ENCODE measurements at regions not wholly inside any gene's neighbourhood (a gene's known extent, or its start where the extent isn't known, plus 50 kb on each side); places are given as distances from the start of the nearest gene placed in this dataset.

GRCh38 chr16:11423315-11424117 lies 78.3 kb downstream of the RMI2 start:
- no peak for DNase-seq
- H3K4me1 Mint-ChIP-seq, result no peaks in the 10 kb centered on the region
- H3K36me3 Mint-ChIP-seq, result peaks cover 0 to 4% (median 3%) of the 10 kb centered on the region in 3 donors
- no peak overlapping the region for H3K4me3 Mint-ChIP-seq
- H3K9me3 Mint-ChIP-seq, result no peaks in the 10 kb centered on the region
- no peak overlapping the region for H3K27ac Mint-ChIP-seq
- H3K27me3 Mint-ChIP-seq (ENCODE audit: low read depth in 3 of 3), result peaks cover 0 to 4% (median 1%) of the 10 kb centered on the region in 3 donors

- peaks cover 0 to 5% (median 3%) of the 10 kb centered on the region in 3 donors for H3K36me3 Mint-ChIP-seq
- no peaks in the 10 kb centered on the region for H3K9me3 Mint-ChIP-seq
- no peak overlapping the region for H3K4me3 Mint-ChIP-seq
- H3K27ac Mint-ChIP-seq, result no peak overlapping the region
- H3K27me3 Mint-ChIP-seq (ENCODE audit: low read depth in 3 of 3), result peaks cover 0 to 4% (median 1%) of the 10 kb centered on the region in 3 donors
- no peak for DNase-seq
- H3K4me1 Mint-ChIP-seq, result no peaks in the 10 kb centered on the region
These were observed 78.8 kb downstream of the RMI2 start for GRCh38 chr16:11424118-11424460.

GRCh38 chr16:11425140-11425539 lies 79.9 kb downstream of the RMI2 start:
- Mint-ChIP-seq H3K9me3 (no peaks in the 10 kb centered on the region), H3K4me3 (no peak overlapping the region), H3K36me3 (peaks cover 0 to 8% (median 7%) of the 10 kb centered on the region in 3 donors), H3K4me1 (no peaks in the 10 kb centered on the region), H3K27me3 (ENCODE audit: low read depth in 3 of 3) (peaks cover 0 to 2% (median 1%) of the 10 kb centered on the region in 3 donors), H3K27ac (no peak overlapping the region)
- no peak for DNase-seq

- Mint-ChIP-seq H3K36me3 (peaks cover 0 to 15% (median 8%) of the 10 kb centered on the region in 3 donors), H3K4me3 (no peak overlapping the region), H3K9me3 (no peaks in the 10 kb centered on the region), H3K27me3 (ENCODE audit: low read depth in 3 of 3) (peaks cover 0 to 2% (median 0%) of the 10 kb centered on the region in 3 donors), H3K4me1 (no peaks in the 10 kb centered on the region), H3K27ac (no peak overlapping the region)
- DNase-seq, result no peak
These were observed 83.3 kb downstream of the RMI2 start for GRCh38 chr16:11428623-11428953.

- H3K4me1 Mint-ChIP-seq, result no peaks in the 10 kb centered on the region
- DNase-seq, result no peak
- H3K27me3 Mint-ChIP-seq (ENCODE audit: low read depth in 3 of 3), result peaks cover 0 to 2% (median 0%) of the 10 kb centered on the region in 3 donors
- H3K9me3 Mint-ChIP-seq, result no peaks in the 10 kb centered on the region
- no peak overlapping the region for H3K27ac Mint-ChIP-seq
- no peak overlapping the region for H3K4me3 Mint-ChIP-seq
- H3K36me3 Mint-ChIP-seq, result peaks cover 0 to 15% (median 8%) of the 10 kb centered on the region in 3 donors
These were observed 83.9 kb downstream of the RMI2 start for GRCh38 chr16:11429123-11429522.

GRCh38 chr16:11429823-11430222 lies 84.6 kb downstream of the RMI2 start:
- DNase-seq, result no peak
- H3K9me3 Mint-ChIP-seq, result no peaks in the 10 kb centered on the region
- H3K27me3 Mint-ChIP-seq (ENCODE audit: low read depth in 3 of 3), result peaks cover 0 to 2% (median under 1%) of the 10 kb centered on the region in 3 donors
- H3K4me3 Mint-ChIP-seq, result no peak overlapping the region
- H3K4me1 Mint-ChIP-seq, result no peaks in the 10 kb centered on the region
- no peak overlapping the region for H3K27ac Mint-ChIP-seq
- peaks cover 0 to 15% (median 8%) of the 10 kb centered on the region in 3 donors for H3K36me3 Mint-ChIP-seq

GRCh38 chr16:11430601-11431317 lies 85.5 kb downstream of the RMI2 start:
- no peak for DNase-seq
- Mint-ChIP-seq H3K36me3 (peaks cover 0 to 12% (median 8%) of the 10 kb centered on the region in 3 donors), H3K4me1 (no peaks in the 10 kb centered on the region)

GRCh38 chr16:11431915-11432465 lies 86.7 kb downstream of the RMI2 start:
- H3K4me1 Mint-ChIP-seq, result no peaks in the 10 kb centered on the region
- peaks cover 0 to 4% (median 1%) of the 10 kb centered on the region in 3 donors for H3K27me3 Mint-ChIP-seq (ENCODE audit: low read depth in 3 of 3)
- no peak for DNase-seq
- H3K36me3 Mint-ChIP-seq, result peaks cover 3 to 11% (median 8%) of the 10 kb centered on the region in 3 donors
- H3K4me3 Mint-ChIP-seq, result no peak overlapping the region
- H3K9me3 Mint-ChIP-seq, result no peaks in the 10 kb centered on the region
- H3K27ac Mint-ChIP-seq, result no peak overlapping the region

More at GRCh38 chr16:11430601-11431317, 85.5 kb downstream of the RMI2 start:
- Mint-ChIP-seq H3K9me3 (no peaks in the 10 kb centered on the region), H3K4me3 (no peak overlapping the region), H3K27me3 (ENCODE audit: low read depth in 3 of 3) (peaks cover 0 to 2% (median 1%) of the 10 kb centered on the region in 3 donors), H3K27ac (no peak overlapping the region)

- peaks cover 0 to 6% (median 1%) of the 10 kb centered on the region in 3 donors for H3K27me3 Mint-ChIP-seq (ENCODE audit: low read depth in 3 of 3)
- no peak overlapping the region for H3K27ac Mint-ChIP-seq
- no peaks in the 10 kb centered on the region for H3K4me1 Mint-ChIP-seq
- H3K4me3 Mint-ChIP-seq, result no peak overlapping the region
- DNase-seq, result no peak
- no peaks in the 10 kb centered on the region for H3K9me3 Mint-ChIP-seq
- H3K36me3 Mint-ChIP-seq, result peaks cover 4 to 11% (median 8%) of the 10 kb centered on the region in 3 donors
These were observed 87.7 kb downstream of the RMI2 start for GRCh38 chr16:11432856-11433395.

GRCh38 chr16:11435576-11435975 lies 90.3 kb downstream of the RMI2 start:
- H3K27ac Mint-ChIP-seq, result no peak overlapping the region
- no peak for DNase-seq
- H3K27me3 Mint-ChIP-seq (ENCODE audit: low read depth in 3 of 3), result peaks cover 0 to 6% (median 1%) of the 10 kb centered on the region in 3 donors
- H3K9me3 Mint-ChIP-seq, result peaks cover 0 to 5% (median 0%) of the 10 kb centered on the region in 6 donors
- H3K36me3 Mint-ChIP-seq, result peaks cover 7 to 9% (median 9%) of the 10 kb centered on the region in 3 donors
- no peak overlapping the region for H3K4me3 Mint-ChIP-seq
- no peaks in the 10 kb centered on the region for H3K4me1 Mint-ChIP-seq

GRCh38 chr16:11437069-11437468 lies 91.8 kb downstream of the RMI2 start:
- Mint-ChIP-seq H3K4me3 (no peak overlapping the region), H3K4me1 (no peaks in the 10 kb centered on the region), H3K27ac (no peak overlapping the region), H3K9me3 (peaks cover 0 to 6% (median 0%) of the 10 kb centered on the region in 6 donors), H3K36me3 (peaks cover 12 to 22% (median 17%) of the 10 kb centered on the region in 3 donors), H3K27me3 (ENCODE audit: low read depth in 3 of 3) (peaks cover 0 to 3% (median 1%) of the 10 kb centered on the region in 3 donors)
- no peak for DNase-seq

GRCh38 chr16:11439790-11440656 lies 94.8 kb downstream of the RMI2 start:
- DNase-seq, result no peak
- Mint-ChIP-seq H3K4me3 (no peak overlapping the region), H3K27me3 (ENCODE audit: low read depth in 3 of 3) (peaks cover 0 to 3% (median 0%) of the 10 kb centered on the region in 3 donors), H3K36me3 (peaks cover 8 to 27% (median 21%) of the 10 kb centered on the region in 3 donors), H3K27ac (no peak overlapping the region), H3K9me3 (peaks cover 0 to 6% (median 0%) of the 10 kb centered on the region in 6 donors), H3K4me1 (no peaks in the 10 kb centered on the region)

- Mint-ChIP-seq H3K4me1 (no peaks in the 10 kb centered on the region), H3K4me3 (no peak overlapping the region), H3K27ac (no peak overlapping the region), H3K27me3 (ENCODE audit: low read depth in 3 of 3) (peaks cover 0 to 3% (median 0%) of the 10 kb centered on the region in 3 donors), H3K9me3 (peaks cover 0 to 6% (median 0%) of the 10 kb centered on the region in 6 donors), H3K36me3 (peaks cover 8 to 27% (median 25%) of the 10 kb centered on the region in 3 donors)
- DNase-seq, result no peak
These were observed 95.4 kb downstream of the RMI2 start for GRCh38 chr16:11440657-11441012.

All from immature natural killer cell (primary cell).